ENCODE measurements at regions not wholly inside any gene's neighbourhood (a gene's known extent, or its start where the extent isn't known, plus 50 kb on each side); places are given as distances from the start of the nearest gene placed in this dataset.
"Not testable (repeated sequence)": the region's sequence is repeated elsewhere in the genome, so short reads cannot be mapped to it uniquely, and the experiment has no call there.

- DNase-seq: no peak
These were observed 166.3 kb downstream of the C9orf50 start for GRCh38 chr9:129454467-129455067.

DNA sequence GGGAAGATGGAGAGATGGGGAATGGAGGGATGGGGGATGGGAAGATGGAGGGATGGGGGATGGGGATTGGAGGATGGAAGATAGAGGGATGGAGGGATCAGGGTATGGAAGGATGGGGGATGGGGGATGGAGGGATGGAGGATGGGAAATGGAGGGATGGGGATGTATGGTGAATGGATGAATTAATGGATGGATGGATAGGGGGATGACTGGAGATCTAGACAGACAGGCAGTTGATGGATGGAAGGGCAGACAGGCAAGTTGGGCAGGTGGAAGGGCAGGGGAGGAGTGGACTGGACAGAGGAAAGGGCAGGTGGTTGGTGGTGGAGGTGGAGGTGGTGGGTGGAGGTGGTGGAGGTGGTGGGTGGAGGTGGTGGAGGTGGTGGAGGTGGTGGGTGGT, 167.2 kb downstream of the C9orf50 start:
- DNase-seq: no peak

DNA sequence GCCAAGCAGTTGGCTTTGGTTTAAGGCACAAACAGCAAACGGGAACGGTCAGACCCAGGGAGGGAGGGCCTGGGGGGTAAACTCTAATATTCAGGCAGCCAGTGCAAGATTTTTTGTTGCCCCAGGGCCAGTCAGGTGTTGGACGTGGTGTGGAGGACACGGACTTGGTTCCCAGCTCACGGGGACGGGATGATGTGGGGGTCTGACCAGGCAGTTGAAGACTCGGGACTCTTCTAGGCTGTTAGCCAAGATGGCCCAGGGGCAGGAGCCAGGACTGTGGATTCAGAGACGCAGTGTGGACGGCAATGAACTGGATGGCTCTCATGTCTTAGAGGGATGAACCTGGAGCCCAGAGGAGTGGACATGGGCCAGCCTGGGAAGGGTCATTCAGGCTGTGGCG, 169.2 kb downstream of the C9orf50 start:
- DNase-seq: no peak

GRCh38 chr9:129451089-129451656, 169.7 kb downstream of the C9orf50 start:
- no peak for DNase-seq

GRCh38 chr9:129449066-129449465, 171.8 kb downstream of the C9orf50 start:
- DNase-seq: no peak

- no peak for DNase-seq
These were observed 173.9 kb downstream of the C9orf50 start for GRCh38 chr9:129446828-129447550.

DNA sequence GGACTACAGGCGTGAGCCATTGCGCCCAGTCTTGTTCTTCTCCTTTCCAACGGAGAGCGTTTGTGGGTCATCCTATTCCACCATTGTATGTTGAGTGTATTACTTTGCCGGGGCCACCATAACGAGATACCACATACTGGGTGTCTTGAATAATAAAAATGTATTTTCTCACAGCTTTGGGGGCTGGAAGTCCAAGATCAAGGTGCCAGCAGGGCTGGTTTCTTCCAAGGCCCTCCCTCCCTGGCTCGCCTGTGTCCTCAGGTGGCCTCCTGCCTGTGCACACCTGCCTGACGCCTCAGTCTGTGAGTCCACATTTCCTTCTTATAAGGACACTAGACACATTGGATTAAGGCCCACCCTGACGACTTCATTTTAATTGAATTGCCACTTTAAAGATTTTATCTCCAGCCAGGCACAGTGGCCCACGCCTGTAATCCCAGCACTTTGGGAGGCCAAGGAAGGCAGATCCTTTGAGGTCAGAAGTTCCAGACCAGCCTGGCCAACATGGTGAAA, 175.1 kb downstream of the C9orf50 start:
- no peak for DNase-seq

DNA sequence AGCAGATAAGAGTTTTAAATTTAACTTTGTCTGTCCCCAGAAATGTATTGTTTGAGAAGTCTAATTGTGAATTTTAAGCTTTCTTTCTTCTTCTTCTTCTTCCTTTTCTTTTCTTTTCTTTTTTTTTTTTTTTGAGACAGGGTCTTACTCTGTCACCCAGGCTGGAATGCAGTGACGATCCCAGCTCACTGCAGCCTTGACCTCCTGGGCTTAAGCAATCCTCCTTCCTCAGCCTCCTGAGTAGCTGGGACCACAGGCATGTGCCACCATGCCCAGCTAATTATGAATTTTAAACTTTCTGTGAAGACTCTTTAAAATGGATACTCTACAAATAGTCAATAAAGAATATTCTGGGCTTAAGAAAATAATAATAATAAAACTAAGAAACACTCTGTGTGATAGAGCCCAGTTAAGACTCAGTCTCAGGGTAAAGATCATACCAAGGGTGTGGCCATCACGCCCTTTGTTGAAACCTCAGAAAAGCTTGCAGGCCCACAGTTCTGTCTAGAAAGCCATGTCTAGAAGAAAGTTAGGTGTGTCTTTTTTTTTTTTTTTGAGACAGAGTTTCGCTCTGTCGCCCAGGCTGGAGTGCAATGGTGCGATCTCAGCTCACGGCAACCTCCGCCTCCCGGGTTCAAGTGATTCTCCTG, 177.3 kb downstream of the C9orf50 start:
- not testable (repeated sequence) for DNase-seq

DNA sequence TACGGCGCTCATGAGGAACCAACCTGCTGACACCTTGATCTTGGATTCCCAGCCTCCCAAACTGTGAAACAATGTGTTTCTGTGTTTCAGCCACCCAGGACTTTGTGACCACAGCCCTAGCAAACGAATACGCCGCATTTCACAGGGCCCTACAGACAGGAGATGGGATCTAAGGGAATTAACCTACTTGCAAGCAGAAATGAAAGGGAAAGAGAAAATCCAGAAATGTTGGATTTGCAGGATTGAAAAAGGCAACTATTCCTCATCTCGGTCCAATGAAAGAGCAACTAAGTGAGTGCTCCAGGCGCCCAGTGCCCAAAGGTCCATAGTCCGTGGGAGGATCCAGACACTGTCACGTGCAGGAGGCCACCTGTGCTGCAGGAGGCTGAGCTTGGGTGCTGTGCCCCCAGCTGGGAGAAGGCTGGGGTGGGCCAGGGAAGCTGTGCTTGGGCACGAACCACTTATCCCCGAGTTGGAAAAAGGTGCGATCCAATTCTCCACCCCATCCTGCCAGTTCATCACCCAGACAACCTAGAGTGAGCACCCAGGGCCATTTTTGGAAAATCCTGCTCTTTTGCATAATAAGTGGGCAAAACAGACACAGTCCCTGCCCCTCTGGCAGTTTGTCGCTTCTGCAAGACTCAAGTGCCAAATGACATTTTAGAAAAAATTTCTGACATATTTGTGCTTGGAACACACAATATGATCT, 177.9 kb downstream of the C9orf50 start:
- DNase-seq: no peak

DNA sequence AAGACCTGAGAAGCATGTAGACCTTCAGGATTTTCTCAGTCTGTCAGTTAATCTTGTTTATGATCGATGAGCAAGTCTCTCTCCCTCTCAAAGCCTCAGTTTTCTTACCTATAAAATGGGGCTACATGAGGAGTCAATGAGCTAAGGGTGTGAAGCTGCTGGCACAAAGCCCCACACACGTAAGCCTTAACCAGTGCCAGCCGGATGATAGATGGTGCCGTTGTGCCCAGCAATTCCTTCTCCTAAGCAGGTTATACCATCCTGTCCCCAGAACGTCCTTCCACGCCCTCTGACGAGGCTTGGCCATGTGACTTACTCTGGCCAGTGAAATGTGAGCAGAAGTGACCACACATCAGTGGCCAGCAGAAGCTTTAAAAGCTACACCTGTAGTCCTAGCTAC, 179.0 kb downstream of the C9orf50 start:
- no peak for DNase-seq

DNA sequence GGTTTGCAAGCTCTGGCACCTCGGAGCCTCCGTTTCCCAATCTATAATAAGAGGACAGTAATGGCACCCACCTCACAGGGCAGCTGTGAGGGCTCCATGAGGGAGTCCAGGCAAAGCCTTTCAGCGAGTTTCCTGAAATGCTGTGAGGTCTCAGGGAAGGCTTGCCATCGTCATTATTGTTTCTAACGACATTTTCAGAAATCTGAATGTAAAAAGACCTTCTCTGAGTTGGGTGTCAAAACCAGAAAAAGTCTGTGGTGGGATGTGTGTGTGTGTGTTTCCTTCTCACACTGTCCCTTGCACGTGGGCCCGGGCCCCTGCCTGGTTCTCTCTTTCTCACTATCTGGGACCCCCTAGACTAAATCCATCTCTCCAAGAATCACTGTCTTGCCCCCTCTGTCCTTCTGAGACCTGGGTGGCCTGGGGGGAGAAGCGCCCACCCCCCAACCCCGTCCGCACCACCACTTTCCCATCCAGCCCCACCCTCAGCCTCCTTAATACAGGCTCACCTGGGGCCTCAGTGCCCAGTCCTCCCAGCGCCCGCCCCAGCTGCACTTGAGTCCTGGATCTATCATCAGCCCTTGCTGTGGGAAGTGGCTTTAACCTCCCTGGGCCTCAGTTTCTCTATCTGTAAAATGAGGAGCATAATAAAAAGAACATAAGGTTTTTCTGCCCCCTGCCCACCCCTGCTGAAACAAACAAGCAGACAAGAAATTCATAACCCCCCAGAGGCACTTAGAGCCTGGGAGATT, 180.3 kb downstream of the C9orf50 start:
- DNase-seq: no peak

DNA sequence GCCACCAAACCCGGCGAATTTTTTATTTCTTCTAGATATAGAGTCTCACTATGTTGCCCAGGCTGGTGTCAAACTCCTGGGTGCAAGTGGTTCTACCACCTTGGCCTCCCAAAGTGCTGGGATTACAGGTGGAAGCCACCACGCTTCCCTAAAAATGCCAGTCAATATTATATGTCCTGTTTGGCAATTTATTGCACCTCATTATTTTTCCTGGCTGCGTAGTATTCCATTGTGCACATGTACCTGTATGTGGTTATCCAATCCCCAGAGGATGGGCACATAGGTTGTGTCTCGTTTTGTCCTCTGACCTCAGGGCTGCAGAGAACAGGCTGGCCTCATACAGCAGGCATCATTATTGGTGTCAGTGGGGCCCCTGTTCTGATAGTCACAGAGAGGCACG, 181.7 kb downstream of the C9orf50 start:
- no peak for DNase-seq

DNA sequence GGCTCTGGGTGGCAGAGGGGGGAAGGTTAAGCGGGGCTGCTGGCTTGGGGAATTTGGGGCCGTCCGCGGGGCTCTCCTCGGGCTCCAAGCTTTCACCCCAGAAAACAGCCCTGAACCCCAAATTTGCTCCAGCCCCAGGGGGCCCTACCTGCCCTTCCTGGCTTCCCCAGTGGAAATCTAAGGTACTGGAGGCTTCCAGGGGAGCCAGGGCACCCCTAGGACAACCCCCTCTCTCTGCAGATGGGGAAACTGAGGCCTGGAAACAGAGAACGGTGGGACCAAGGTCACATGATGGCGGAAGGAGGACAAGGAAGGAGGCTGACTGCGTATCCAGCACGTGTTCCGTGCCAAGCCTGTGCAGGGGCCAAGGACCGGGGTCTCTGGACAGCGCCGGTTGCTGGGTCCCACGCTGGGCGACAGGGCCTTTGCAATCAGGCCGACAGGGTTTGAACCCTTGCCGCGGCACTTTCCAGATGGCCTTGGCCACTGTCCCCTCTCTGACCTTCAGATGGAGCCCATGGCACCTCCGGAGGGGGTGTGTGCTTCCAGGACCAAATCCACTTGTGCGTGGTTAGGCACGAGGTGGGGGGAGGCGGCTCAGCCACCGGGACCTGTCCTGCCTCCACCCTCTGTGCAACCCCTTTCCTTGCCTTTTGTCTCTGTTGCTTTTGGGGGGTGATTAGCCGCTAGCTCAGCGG, 183.1 kb downstream of the C9orf50 start:
- no peak for DNase-seq

DNA sequence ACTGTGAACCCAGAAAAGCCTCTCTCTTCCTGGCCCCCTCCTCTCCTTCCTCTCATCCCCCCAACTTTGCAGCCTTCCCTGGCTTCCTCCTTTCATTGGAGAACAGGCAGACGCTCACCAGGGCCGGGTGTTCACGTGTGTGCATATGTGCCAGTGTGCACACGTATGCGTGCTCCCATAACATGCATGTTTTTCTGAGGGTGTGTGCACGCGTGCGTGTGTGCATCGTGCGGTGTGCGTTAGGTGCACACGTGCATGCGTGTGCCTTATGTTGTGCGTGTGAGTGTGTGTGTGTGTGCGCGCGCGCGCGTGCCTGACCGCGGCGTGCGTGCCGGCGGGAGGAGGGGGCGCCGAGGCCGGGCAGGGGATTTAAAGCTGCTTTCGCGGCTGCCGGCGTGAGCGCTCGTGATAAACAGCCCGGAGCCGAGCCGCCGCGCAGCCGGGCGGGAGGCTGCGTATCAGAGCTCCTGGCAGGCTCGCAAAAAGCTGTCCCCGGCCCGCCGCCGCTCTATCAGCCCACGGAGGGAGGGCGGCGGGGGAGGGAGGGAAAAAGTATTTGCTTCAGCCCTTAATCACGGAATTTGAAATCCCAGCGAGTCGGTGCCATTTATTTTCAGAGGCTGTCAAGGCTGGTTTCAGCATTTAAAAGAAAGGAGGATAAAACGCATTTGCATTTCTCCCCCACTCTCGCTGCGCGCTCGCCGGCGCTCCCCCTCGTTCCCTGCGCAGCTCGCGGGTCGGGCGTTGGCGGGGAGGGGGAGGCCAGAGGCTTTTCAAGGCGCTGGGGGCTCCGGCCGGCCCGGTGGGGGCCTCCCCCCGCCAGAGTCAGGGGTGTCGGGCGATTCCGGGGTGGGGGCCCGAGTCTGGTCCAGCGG, 183.9 kb downstream of the C9orf50 start:
- peak; percentile 37 for DNase-seq

- no peak for DNase-seq
These were observed 184.7 kb downstream of the C9orf50 start for GRCh38 chr9:129435988-129436717.

GRCh38 chr9:129435291-129435690, 185.6 kb downstream of the C9orf50 start:
- no peak for DNase-seq

- no peak for DNase-seq
These were observed 186.7 kb downstream of the C9orf50 start for GRCh38 chr9:129434187-129434586.

- no peak for DNase-seq
These were observed 188.4 kb downstream of the C9orf50 start for GRCh38 chr9:129432297-129433154.
